ENCODE measurements at regions not wholly inside any gene's neighbourhood (a gene's known extent, or its start where the extent isn't known, plus 50 kb on each side); places are given as distances from the start of the nearest gene placed in this dataset.
A peak's percentile ranks its signal among the peaks of the same experiment; 100 is the strongest.

DNA sequence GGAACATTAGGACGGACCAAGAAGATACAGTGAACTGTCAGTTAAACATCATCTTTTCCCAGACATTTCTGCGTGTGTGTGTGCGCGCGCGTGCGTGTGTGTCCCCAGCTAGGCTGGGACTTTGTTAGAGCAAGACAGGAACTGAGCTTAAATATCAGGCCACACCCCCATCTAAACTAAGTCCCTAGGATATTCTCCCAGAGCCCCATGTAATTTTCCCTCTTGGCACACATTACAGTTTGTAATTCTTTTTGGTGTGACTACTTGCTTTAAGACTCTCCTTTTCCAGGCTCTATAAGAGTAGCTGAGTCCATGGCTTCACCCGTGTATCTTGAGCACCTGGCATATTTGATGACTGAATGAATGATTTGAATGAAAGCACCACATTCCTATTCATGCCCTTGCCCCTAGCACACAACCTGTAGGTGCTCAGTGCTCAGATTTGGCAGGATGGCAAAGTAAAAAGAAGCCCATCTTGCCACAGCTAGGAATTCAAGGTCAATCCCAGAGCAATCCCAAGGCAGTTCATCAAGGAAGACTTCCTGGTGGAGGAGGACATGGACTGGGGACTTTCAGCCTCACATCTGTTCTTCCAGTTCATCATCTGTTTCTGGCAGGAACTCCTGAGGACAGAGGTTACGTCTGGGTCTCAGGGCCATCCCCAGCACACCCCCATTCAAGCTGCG is 69.2 kb downstream of the MRPL14 start:
- Histone ChIP-seq H4K20me1 (ENCODE audit: insufficient read depth, poor library complexity, severe bottlenecking) (no peaks in the 10 kb centered on the region), H3K4me2 (no peak overlapping the region), H2AFZ (no peak overlapping the region), H3K4me3 (no peak overlapping the region), H3K27ac (peak overlapping the region; percentile 82), H3K79me2 (no peaks in the 10 kb centered on the region), H3K27me3 (no peaks in the 10 kb centered on the region), H3K9me3 (ENCODE audit: low read depth) (no peaks in the 10 kb centered on the region), H3K36me3 (replicated peaks; ENCODE audit: insufficient read depth, low read depth) (no peaks in the 10 kb centered on the region), H3K9me2 (replicated peaks; ENCODE audit: insufficient read depth) (no peaks in the 10 kb centered on the region), H3K4me1 (ENCODE audit: insufficient read depth) (peaks cover 25% of the 10 kb centered on the region)
- no peak for DNase-seq (ENCODE audit: low spot score)
- 78% methylated on average over 10 of the region's 10 CpGs for WGBS (ENCODE audit: low lambda C conversion rate, missing lambda C conversion rate)
- TF ChIP-seq EZH2phosphoT487 (IDR thresholded peaks at IDR 0.05; ENCODE audit: low read depth, severe bottlenecking, unreplicated experiment) (no peak), EZH2 (IDR thresholded peaks at IDR 0.05; ENCODE audit: borderline replicate concordance) (no peak)
- TF ChIP-seq, protein P1, sequence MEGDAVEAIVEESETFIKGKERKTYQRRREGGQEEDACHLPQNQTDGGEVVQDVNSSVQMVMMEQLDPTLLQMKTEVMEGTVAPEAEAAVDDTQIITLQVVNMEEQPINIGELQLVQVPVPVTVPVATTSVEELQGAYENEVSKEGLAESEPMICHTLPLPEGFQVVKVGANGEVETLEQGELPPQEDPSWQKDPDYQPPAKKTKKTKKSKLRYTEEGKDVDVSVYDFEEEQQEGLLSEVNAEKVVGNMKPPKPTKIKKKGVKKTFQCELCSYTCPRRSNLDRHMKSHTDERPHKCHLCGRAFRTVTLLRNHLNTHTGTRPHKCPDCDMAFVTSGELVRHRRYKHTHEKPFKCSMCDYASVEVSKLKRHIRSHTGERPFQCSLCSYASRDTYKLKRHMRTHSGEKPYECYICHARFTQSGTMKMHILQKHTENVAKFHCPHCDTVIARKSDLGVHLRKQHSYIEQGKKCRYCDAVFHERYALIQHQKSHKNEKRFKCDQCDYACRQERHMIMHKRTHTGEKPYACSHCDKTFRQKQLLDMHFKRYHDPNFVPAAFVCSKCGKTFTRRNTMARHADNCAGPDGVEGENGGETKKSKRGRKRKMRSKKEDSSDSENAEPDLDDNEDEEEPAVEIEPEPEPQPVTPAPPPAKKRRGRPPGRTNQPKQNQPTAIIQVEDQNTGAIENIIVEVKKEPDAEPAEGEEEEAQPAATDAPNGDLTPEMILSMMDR (IDR thresholded peaks at IDR 0.05; ENCODE audit: poor library complexity), result no peak

DNA sequence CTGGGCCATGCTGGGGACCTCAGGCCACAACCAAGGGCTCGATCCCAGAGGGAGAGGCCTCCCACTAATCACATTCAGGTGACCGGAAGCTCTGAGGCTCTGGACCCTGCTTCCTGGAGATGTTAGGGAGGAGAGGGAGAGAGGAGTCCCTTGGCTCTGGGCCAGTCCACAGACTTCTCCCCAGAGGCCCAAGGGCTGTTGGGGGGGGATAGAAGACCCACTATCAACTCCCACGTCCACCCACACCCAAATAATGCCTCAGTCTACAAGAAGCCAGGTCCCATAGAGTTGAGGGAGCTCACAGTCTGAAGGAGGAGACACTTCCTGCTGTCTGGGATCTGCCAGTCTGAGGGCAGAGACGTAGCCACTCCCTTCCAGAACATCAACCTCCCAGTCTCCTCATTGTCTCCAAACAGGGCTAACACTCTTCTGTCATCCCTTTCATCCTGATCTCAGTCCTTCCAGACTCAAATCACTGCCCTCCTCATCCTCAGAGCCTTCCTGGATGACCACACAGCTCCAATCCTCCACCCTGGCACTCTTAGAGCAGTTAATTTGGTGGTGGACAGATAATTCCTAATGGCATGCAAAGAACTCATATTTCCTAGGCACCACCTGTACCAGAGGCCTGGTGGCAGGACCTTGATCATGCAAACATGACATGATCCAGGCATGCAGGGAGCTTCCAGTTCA is 69.9 kb downstream of the MRPL14 start:
- no peaks in the 10 kb centered on the region for H4K20me1 ChIP-seq (ENCODE audit: insufficient read depth, poor library complexity, severe bottlenecking)
- no peaks in the 10 kb centered on the region for H3K79me2 ChIP-seq
- H3K36me3 ChIP-seq (replicated peaks; ENCODE audit: insufficient read depth, low read depth), result no peaks in the 10 kb centered on the region
- no peak for DNase-seq (ENCODE audit: low spot score)
- no peaks in the 10 kb centered on the region for H3K27me3 ChIP-seq
- WGBS (ENCODE audit: low lambda C conversion rate, missing lambda C conversion rate), result 70% methylated on average over 4 of the region's 4 CpGs
- H3K4me1 ChIP-seq (ENCODE audit: insufficient read depth), result peaks cover 25% of the 10 kb centered on the region
- no peak overlapping the region for H3K4me2 ChIP-seq
- H2AFZ ChIP-seq, result no peak overlapping the region
- TF ChIP-seq, protein P1 (IDR thresholded peaks at IDR 0.05; ENCODE audit: poor library complexity), result no peak
- TF ChIP-seq EZH2 (IDR thresholded peaks at IDR 0.05; ENCODE audit: borderline replicate concordance) (no peak), EZH2phosphoT487 (IDR thresholded peaks at IDR 0.05; ENCODE audit: low read depth, severe bottlenecking, unreplicated experiment) (no peak)
- H3K9me2 ChIP-seq (replicated peaks; ENCODE audit: insufficient read depth), result no peaks in the 10 kb centered on the region
- no peak overlapping the region for H3K4me3 ChIP-seq
- H3K9me3 ChIP-seq (ENCODE audit: low read depth), result no peaks in the 10 kb centered on the region
- peak overlapping the region; percentile 82 for H3K27ac ChIP-seq

DNA sequence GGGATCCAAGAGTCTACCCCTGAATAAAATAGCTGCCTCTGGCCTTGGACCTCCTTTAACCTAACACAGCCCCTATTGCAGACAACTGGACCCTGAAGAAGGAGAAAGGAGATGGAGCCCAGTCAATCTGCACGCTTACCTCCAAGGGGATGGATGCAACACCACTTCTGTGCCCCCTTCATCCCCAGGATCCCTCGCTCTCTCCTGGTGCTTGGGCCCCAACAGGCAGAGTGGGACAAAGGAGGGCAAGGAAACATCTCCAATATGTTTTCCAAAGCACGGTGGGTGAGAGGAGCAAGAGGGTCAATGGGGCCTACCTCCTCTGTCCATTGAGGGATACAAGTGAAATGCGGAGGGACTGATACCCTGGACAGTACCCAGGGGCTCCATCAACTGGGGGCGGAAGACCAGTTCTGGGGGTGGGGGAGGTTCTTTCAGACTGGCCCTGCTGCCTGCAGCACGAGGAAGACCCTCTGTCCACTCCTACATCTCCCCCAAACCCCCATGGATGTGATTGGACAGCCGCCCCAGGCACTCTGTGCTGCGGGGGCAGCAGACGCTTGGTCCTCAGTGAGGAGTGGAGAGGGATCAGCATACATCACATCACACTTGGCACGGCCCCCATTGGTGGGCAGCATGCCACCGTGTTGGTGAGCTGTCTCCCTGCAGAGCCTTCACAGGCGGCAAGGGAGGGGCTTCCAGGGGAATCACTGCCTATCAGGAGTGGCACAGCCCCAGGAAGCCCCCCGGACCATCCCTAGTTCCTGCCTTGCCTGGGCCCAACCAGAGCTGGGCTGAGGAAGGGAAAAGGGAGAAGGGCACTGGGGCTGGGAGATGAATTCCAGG is 70.6 kb downstream of the MRPL14 start:
- no peak overlapping the region for H3K4me2 ChIP-seq
- H3K27ac ChIP-seq, result peak overlapping the region; percentile 82
- 88% methylated on average over 13 of the region's 13 CpGs for WGBS (ENCODE audit: low lambda C conversion rate, missing lambda C conversion rate)
- peaks cover 25% of the 10 kb centered on the region for H3K4me1 ChIP-seq (ENCODE audit: insufficient read depth)
- H3K9me2 ChIP-seq (replicated peaks; ENCODE audit: insufficient read depth), result no peaks in the 10 kb centered on the region
- H2AFZ ChIP-seq, result no peak overlapping the region
- H3K79me2 ChIP-seq, result no peaks in the 10 kb centered on the region
- DNase-seq (ENCODE audit: low spot score), result peak; percentile 60
- H3K4me3 ChIP-seq, result no peak overlapping the region
- H3K36me3 ChIP-seq (replicated peaks; ENCODE audit: insufficient read depth, low read depth), result no peaks in the 10 kb centered on the region
- H3K27me3 ChIP-seq, result no peaks in the 10 kb centered on the region
- TF ChIP-seq, protein P1 (IDR thresholded peaks at IDR 0.05; ENCODE audit: poor library complexity), result no peak
- no peaks in the 10 kb centered on the region for H3K9me3 ChIP-seq (ENCODE audit: low read depth)
- H4K20me1 ChIP-seq (ENCODE audit: insufficient read depth, poor library complexity, severe bottlenecking), result no peaks in the 10 kb centered on the region

Data from hepatocyte (in vitro differentiated cells).